HEK293 (cell line): ENCODE measurements at regions not wholly inside any gene's neighbourhood (a gene's known extent, or its start where the extent isn't known, plus 50 kb on each side); places are given as distances from the start of the nearest gene placed in this dataset.

Experiments
- CTCF ChIA-PET: fragments of 350-600 bp; formaldehyde crosslinking; extraction: SDS; loops from one replicate; lab custom pipeline; 2021; ENCODE audit warnings: antibody characterized with exemption; lab: Yijun Ruan, JAX
- POLR2A ChIA-PET: fragments of 300-600 bp; formaldehyde crosslinking; extraction: SDS; loops from one replicate; lab custom pipeline; 2020; ENCODE audit warnings: antibody characterized with exemption, inconsistent platforms; lab: Yijun Ruan, JAX
- H3K27ac ChIP-seq: fragments of 200-500 bp; sonication (Bioruptor generic); 2 replicates; pipeline ENCODE4 v1.5.1; 2014; ENCODE audit warnings: low read depth, low read length, control low read depth, inconsistent platforms; ENCODE audit errors: extremely low read depth
- H3K36me3 ChIP-seq, 2 experiments: fragments of 200-500 bp in 1 of 2; sonication (Bioruptor generic) in 1 of 2; 1 replicate in 1 of 2; 2 replicates in 1 of 2; pipeline ENCODE4 v1.5.1; 2014 to 2017; ENCODE audit warnings: inconsistent platforms in 2 of 2, low read length in 2 of 2; ENCODE audit not compliant: control insufficient read depth in 2 of 2, insufficient read depth in 1 of 2
- H3K4me1 ChIP-seq: fragments of 200-500 bp; sonication (Bioruptor generic); 2 replicates; pipeline ENCODE4 v1.5.1; 2014; ENCODE audit warnings: mild to moderate bottlenecking, low read length, inconsistent platforms; ENCODE audit not compliant: control insufficient read depth, insufficient read depth
- H3K4me3 ChIP-seq: 2 replicates; pipeline ENCODE4 v1.5.1; 2011; ENCODE audit warnings: low read depth, mild to moderate bottlenecking, control low read depth, low read length, moderate library complexity
- H3K9me3 ChIP-seq: fragments of 200-500 bp; sonication (Bioruptor generic); 2 replicates; pipeline ENCODE4 v1.5.1; 2014; ENCODE audit warnings: low read depth, low read length, inconsistent platforms; ENCODE audit not compliant: control insufficient read depth, insufficient read depth
- BCL11A ChIP-seq: fragments of 450-650 bp; formaldehyde crosslinking; IDR thresholded peaks from 2 replicates; pipeline ENCODE4 v1.5.1; 2016; ENCODE audit warnings: low read depth, missing biosample characterization, missing genetic modification characterization
- GLI2 ChIP-seq: fragments of 450-650 bp; formaldehyde crosslinking; IDR thresholded peaks from 2 replicates; pipeline ENCODE4; 2017; ENCODE audit warnings: missing biosample characterization, missing genetic modification characterization, low read depth, borderline replicate concordance
- HOXC10 ChIP-seq: sonication (generic); formaldehyde crosslinking; IDR thresholded peaks from 2 replicates; pipeline ENCODE4 v1.8.1; 2023; ENCODE audit warnings: mild to moderate bottlenecking, missing genetic modification reagents
- OSR2 ChIP-seq: fragments of 450-650 bp; formaldehyde crosslinking; IDR thresholded peaks from 2 replicates; pipeline ENCODE4 v1.5.1; 2016; ENCODE audit warnings: missing biosample characterization, missing genetic modification characterization
- PRDM1 ChIP-seq: fragments of 450-650 bp; formaldehyde crosslinking; IDR thresholded peaks from 2 replicates; pipeline ENCODE4; 2016; ENCODE audit warnings: missing biosample characterization, missing genetic modification characterization
- PRDM2 ChIP-seq: fragments of 450-650 bp; formaldehyde crosslinking; IDR thresholded peaks from 2 replicates; pipeline ENCODE4 v1.5.1; 2016; ENCODE audit warnings: missing biosample characterization, missing genetic modification characterization, borderline replicate concordance
- ZNF10 ChIP-seq: fragments of 450-650 bp; formaldehyde crosslinking; IDR thresholded peaks from 2 replicates; pipeline ENCODE4 v1.5.1; 2017; ENCODE audit warnings: missing biosample characterization, missing genetic modification characterization
- ZNF140 ChIP-seq: fragments of 450-650 bp; formaldehyde crosslinking; IDR thresholded peaks from 2 replicates; pipeline ENCODE4 v1.5.1; 2016; ENCODE audit warnings: missing biosample characterization, missing genetic modification characterization
- ZNF146 ChIP-seq: fragments of 450-650 bp; formaldehyde crosslinking; IDR thresholded peaks from 2 replicates; pipeline ENCODE4 v1.5.1; 2016; ENCODE audit warnings: missing biosample characterization, missing genetic modification characterization
- ZNF18 ChIP-seq: fragments of 450-650 bp; formaldehyde crosslinking; IDR thresholded peaks from 2 replicates; pipeline ENCODE4 v1.5.1; 2016; ENCODE audit warnings: missing biosample characterization, missing genetic modification characterization
- ZNF211 ChIP-seq: fragments of 450-650 bp; formaldehyde crosslinking; IDR thresholded peaks from 2 replicates; pipeline ENCODE4 v1.5.1; 2016; ENCODE audit warnings: low read depth, missing biosample characterization, missing genetic modification characterization
- ZNF248 ChIP-seq: fragments of 450-650 bp; formaldehyde crosslinking; IDR thresholded peaks from 2 replicates; pipeline ENCODE4 v1.5.1; 2017; ENCODE audit warnings: missing biosample characterization, missing genetic modification characterization
- ZNF266 ChIP-seq: fragments of 450-650 bp; formaldehyde crosslinking; IDR thresholded peaks from 2 replicates; pipeline ENCODE4 v1.5.1; 2016; ENCODE audit warnings: missing biosample characterization, missing genetic modification characterization, low read depth
- ZNF518A ChIP-seq: fragments of 450-650 bp; formaldehyde crosslinking; conservative IDR thresholded peaks from 2 replicates; pipeline ENCODE4 v1.5.1; 2016; ENCODE audit warnings: low read depth, missing biosample characterization, missing genetic modification characterization
- ZNF645 ChIP-seq: fragments of 450-650 bp; formaldehyde crosslinking; IDR thresholded peaks from 2 replicates; pipeline ENCODE4; 2016; ENCODE audit warnings: missing biosample characterization, missing genetic modification characterization
- ZSCAN30 ChIP-seq: fragments of 450-650 bp; IDR thresholded peaks from 2 replicates; pipeline ENCODE4 v1.5.1; 2018; ENCODE audit warnings: missing biosample characterization, mild to moderate bottlenecking, missing genetic modification characterization, moderate library complexity

GRCh38 chr7:45486575-45486974 is 87.6 kb upstream of the ADCY1 start:
- no peak overlapping the region for H3K4me3 ChIP-seq
- ChIA-PET CTCF (no interaction called here), POLR2A (no interaction called here)
- no peak for TF ChIP-seq GLI2 (tag by site-specific recombination)
- TF ChIP-seq ZNF645 (tag by site-specific recombination) = no peak
- TF ChIP-seq ZNF140 (tag by site-specific recombination) = no peak
- TF ChIP-seq ZNF146 (tag by site-specific recombination) = no peak
- TF ChIP-seq ZNF18 (tag by site-specific recombination) = no peak
- TF ChIP-seq HOXC10 (CRISPR knock-in tag) = no peak
- no peak for TF ChIP-seq ZNF518A (tag by site-specific recombination)
- no peak for TF ChIP-seq ZNF211 (tag by site-specific recombination)
- TF ChIP-seq ZSCAN30 (tag by site-specific recombination) = no peak
- no peak for TF ChIP-seq PRDM1 (tag by site-specific recombination)
- no peak for TF ChIP-seq OSR2 (tag by site-specific recombination)
- no peak for TF ChIP-seq ZNF248 (tag by site-specific recombination)
- no peak for TF ChIP-seq ZNF10 (tag by site-specific recombination)
- no peak for TF ChIP-seq BCL11A (tag by site-specific recombination)
- no peak for TF ChIP-seq ZNF266 (tag by site-specific recombination)
- TF ChIP-seq PRDM2 (tag by site-specific recombination) = no peak
- no peak overlapping the region for H3K27ac ChIP-seq
- no peaks in the 10 kb centered on the region for H3K36me3 ChIP-seq
- H3K9me3 ChIP-seq = no peaks in the 10 kb centered on the region
- H3K4me1 ChIP-seq = no peaks in the 10 kb centered on the region
